ENCODE measurements at regions not wholly inside any gene's neighbourhood (a gene's known extent, or its start where the extent isn't known, plus 50 kb on each side); places are given as distances from the start of the nearest gene placed in this dataset.
"Not testable (repeated sequence)": the region's sequence is repeated elsewhere in the genome, so short reads cannot be mapped to it uniquely, and the experiment has no call there.

GRCh38 chr7:150113301-150113700, 209.9 kb upstream of the LRRC61 start:
- in situ Hi-C loops (cut with MboI; ENCODE audit: low pct_ligation_motif_present in 1 of 4, low pct_unique_long_range_greater_than_20kb in 1 of 4, low sequenced_read_pairs in 3 of 4); H3K4me1 ChIP-seq; intact Hi-C loops (cut with DNase I; ENCODE audit: low total_unique reads); H3K27me3 ChIP-seq; H3K27ac ChIP-seq; DNase-seq; H3K4me3 ChIP-seq; H3K9me3 ChIP-seq; H3K36me3 ChIP-seq: not testable (repeated sequence)
- 70% methylated on average over 2 of the region's 2 CpGs; no CpG with 5 or more reads in 1 of the 2 donors for WGBS, 2 donors (ENCODE audit: low coverage in 1 of 2)

- H3K27ac ChIP-seq; DNase-seq; in situ Hi-C loops (cut with MboI; ENCODE audit: low pct_ligation_motif_present in 1 of 4, low pct_unique_long_range_greater_than_20kb in 1 of 4, low sequenced_read_pairs in 3 of 4); H3K36me3 ChIP-seq; H3K4me3 ChIP-seq; H3K9me3 ChIP-seq; H3K27me3 ChIP-seq; H3K4me1 ChIP-seq; intact Hi-C loops (cut with DNase I; ENCODE audit: low total_unique reads): not testable (repeated sequence)
- 66 to 76% methylated on average over 2 to 3 of the region's 3 CpGs for WGBS, 2 donors (ENCODE audit: low coverage in 1 of 2)
These were observed 208.6 kb upstream of the LRRC61 start for GRCh38 chr7:150114591-150114990.

GRCh38 chr7:150119966-150120365, 203.2 kb upstream of the LRRC61 start:
- H3K36me3 ChIP-seq; H3K9me3 ChIP-seq; intact Hi-C loops (cut with DNase I; ENCODE audit: low total_unique reads); H3K4me3 ChIP-seq; H3K27ac ChIP-seq; H3K27me3 ChIP-seq; DNase-seq; H3K4me1 ChIP-seq; in situ Hi-C loops (cut with MboI; ENCODE audit: low pct_ligation_motif_present in 1 of 4, low pct_unique_long_range_greater_than_20kb in 1 of 4, low sequenced_read_pairs in 3 of 4): not testable (repeated sequence)
- WGBS, 2 donors (ENCODE audit: low coverage in 1 of 2) = 69 to 83% methylated on average over 1 of the region's 1 CpG

GRCh38 chr7:150125831-150126230, 197.3 kb upstream of the LRRC61 start:
- H3K4me1 ChIP-seq; H3K4me3 ChIP-seq; DNase-seq; H3K27ac ChIP-seq; intact Hi-C loops (cut with DNase I; ENCODE audit: low total_unique reads); H3K9me3 ChIP-seq; in situ Hi-C loops (cut with MboI; ENCODE audit: low pct_ligation_motif_present in 1 of 4, low pct_unique_long_range_greater_than_20kb in 1 of 4, low sequenced_read_pairs in 3 of 4); H3K36me3 ChIP-seq; H3K27me3 ChIP-seq: not testable (repeated sequence)
- WGBS, 2 donors (ENCODE audit: low coverage in 1 of 2) = 45 to 50% methylated on average over 3 to 8 of the region's 8 CpGs

- intact Hi-C loops (cut with DNase I; ENCODE audit: low total_unique reads); H3K36me3 ChIP-seq; H3K4me3 ChIP-seq; H3K9me3 ChIP-seq; in situ Hi-C loops (cut with MboI; ENCODE audit: low pct_ligation_motif_present in 1 of 4, low pct_unique_long_range_greater_than_20kb in 1 of 4, low sequenced_read_pairs in 3 of 4); H3K27me3 ChIP-seq; DNase-seq; H3K4me1 ChIP-seq; H3K27ac ChIP-seq: not testable (repeated sequence)
- 88 to 92% methylated on average over 5 to 7 of the region's 7 CpGs for WGBS, 2 donors (ENCODE audit: low coverage in 1 of 2)
These were observed 188.7 kb upstream of the LRRC61 start for GRCh38 chr7:150134451-150134850.

GRCh38 chr7:150135620-150136190, 187.4 kb upstream of the LRRC61 start:
- H3K27me3 ChIP-seq; H3K27ac ChIP-seq; DNase-seq; H3K4me3 ChIP-seq; in situ Hi-C loops (cut with MboI; ENCODE audit: low pct_ligation_motif_present in 1 of 4, low pct_unique_long_range_greater_than_20kb in 1 of 4, low sequenced_read_pairs in 3 of 4); H3K4me1 ChIP-seq; H3K36me3 ChIP-seq; H3K9me3 ChIP-seq; intact Hi-C loops (cut with DNase I; ENCODE audit: low total_unique reads): not testable (repeated sequence)
- 70 to 85% methylated on average over 6 to 8 of the region's 8 CpGs for WGBS, 2 donors (ENCODE audit: low coverage in 1 of 2)

GRCh38 chr7:150139840-150140239, 183.3 kb upstream of the LRRC61 start:
- H3K4me3 ChIP-seq; DNase-seq; in situ Hi-C loops (cut with MboI; ENCODE audit: low pct_ligation_motif_present in 1 of 4, low pct_unique_long_range_greater_than_20kb in 1 of 4, low sequenced_read_pairs in 3 of 4); H3K36me3 ChIP-seq; H3K27ac ChIP-seq; H3K4me1 ChIP-seq; H3K9me3 ChIP-seq; intact Hi-C loops (cut with DNase I; ENCODE audit: low total_unique reads); H3K27me3 ChIP-seq: not testable (repeated sequence)
- 91 to 100% methylated on average over 1 to 5 of the region's 5 CpGs for WGBS, 2 donors (ENCODE audit: low coverage in 1 of 2)

GRCh38 chr7:150141525-150142345, 181.4 kb upstream of the LRRC61 start:
- H3K4me1 ChIP-seq; H3K27me3 ChIP-seq; H3K4me3 ChIP-seq; DNase-seq; H3K9me3 ChIP-seq; intact Hi-C loops (cut with DNase I; ENCODE audit: low total_unique reads); H3K27ac ChIP-seq; H3K36me3 ChIP-seq; in situ Hi-C loops (cut with MboI; ENCODE audit: low pct_ligation_motif_present in 1 of 4, low pct_unique_long_range_greater_than_20kb in 1 of 4, low sequenced_read_pairs in 3 of 4): not testable (repeated sequence)
- 70% methylated on average over 10 of the region's 13 CpGs; no CpG with 5 or more reads in 1 of the 2 donors for WGBS, 2 donors (ENCODE audit: low coverage in 1 of 2)

- H3K9me3 ChIP-seq; H3K36me3 ChIP-seq; DNase-seq; H3K4me1 ChIP-seq; in situ Hi-C loops (cut with MboI; ENCODE audit: low pct_ligation_motif_present in 1 of 4, low pct_unique_long_range_greater_than_20kb in 1 of 4, low sequenced_read_pairs in 3 of 4); H3K27ac ChIP-seq; intact Hi-C loops (cut with DNase I; ENCODE audit: low total_unique reads); H3K4me3 ChIP-seq; H3K27me3 ChIP-seq: not testable (repeated sequence)
- 40 to 46% methylated on average over 3 of the region's 3 CpGs for WGBS, 2 donors (ENCODE audit: low coverage in 1 of 2)
These were observed 177.0 kb upstream of the LRRC61 start for GRCh38 chr7:150146124-150146523.

GRCh38 chr7:150147524-150147923, 175.6 kb upstream of the LRRC61 start:
- H3K36me3 ChIP-seq; H3K4me1 ChIP-seq; DNase-seq; H3K4me3 ChIP-seq; H3K9me3 ChIP-seq; in situ Hi-C loops (cut with MboI; ENCODE audit: low pct_ligation_motif_present in 1 of 4, low pct_unique_long_range_greater_than_20kb in 1 of 4, low sequenced_read_pairs in 3 of 4); H3K27ac ChIP-seq; H3K27me3 ChIP-seq; intact Hi-C loops (cut with DNase I; ENCODE audit: low total_unique reads): not testable (repeated sequence)
- 40 to 56% methylated on average over 1 to 3 of the region's 3 CpGs for WGBS, 2 donors (ENCODE audit: low coverage in 1 of 2)

- H3K9me3 ChIP-seq; H3K4me1 ChIP-seq; H3K27ac ChIP-seq; intact Hi-C loops (cut with DNase I; ENCODE audit: low total_unique reads); H3K27me3 ChIP-seq; H3K4me3 ChIP-seq; H3K36me3 ChIP-seq; in situ Hi-C loops (cut with MboI; ENCODE audit: low pct_ligation_motif_present in 1 of 4, low pct_unique_long_range_greater_than_20kb in 1 of 4, low sequenced_read_pairs in 3 of 4); DNase-seq: not testable (repeated sequence)
- 83% methylated on average over 4 of the region's 4 CpGs; no CpG with 5 or more reads in 1 of the 2 donors for WGBS, 2 donors (ENCODE audit: low coverage in 1 of 2)
These were observed 167.1 kb upstream of the LRRC61 start for GRCh38 chr7:150156015-150156414.
